ENCODE measurements at regions not wholly inside any gene's neighbourhood (a gene's known extent, or its start where the extent isn't known, plus 50 kb on each side); places are given as distances from the start of the nearest gene placed in this dataset.

DNA sequence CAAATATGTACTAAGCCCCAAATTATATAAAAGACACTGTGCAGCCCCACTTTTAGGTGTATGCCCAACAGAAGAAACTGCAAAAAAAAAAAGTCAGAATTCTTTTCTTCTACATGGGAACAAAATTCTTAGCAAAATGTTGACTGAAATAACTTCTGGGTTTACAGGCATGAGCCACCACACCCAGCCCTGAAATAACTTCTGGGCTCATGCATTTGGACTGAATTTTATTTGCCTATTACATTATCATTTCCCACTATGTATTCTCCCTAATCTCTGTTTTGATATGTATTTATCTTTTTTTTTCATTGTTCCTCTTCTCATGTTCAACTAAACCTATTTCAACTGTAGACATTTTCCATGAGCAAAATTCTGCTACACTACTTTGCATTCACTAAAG, 169.2 kb downstream of the GRIN2B start:
- Histone ChIP-seq H3K27me3 (peaks cover 3% of the 10 kb centered on the region), H3K4me3 (no peak overlapping the region)
- TF ChIP-seq POLR2AphosphoS5 (IDR thresholded peaks at IDR 0.05) (no peak), EP300 (IDR thresholded peaks at IDR 0.05) (no peak), POLR2A (IDR thresholded peaks at IDR 0.05) (no peak)
- TF ChIP-seq, protein P1, sequence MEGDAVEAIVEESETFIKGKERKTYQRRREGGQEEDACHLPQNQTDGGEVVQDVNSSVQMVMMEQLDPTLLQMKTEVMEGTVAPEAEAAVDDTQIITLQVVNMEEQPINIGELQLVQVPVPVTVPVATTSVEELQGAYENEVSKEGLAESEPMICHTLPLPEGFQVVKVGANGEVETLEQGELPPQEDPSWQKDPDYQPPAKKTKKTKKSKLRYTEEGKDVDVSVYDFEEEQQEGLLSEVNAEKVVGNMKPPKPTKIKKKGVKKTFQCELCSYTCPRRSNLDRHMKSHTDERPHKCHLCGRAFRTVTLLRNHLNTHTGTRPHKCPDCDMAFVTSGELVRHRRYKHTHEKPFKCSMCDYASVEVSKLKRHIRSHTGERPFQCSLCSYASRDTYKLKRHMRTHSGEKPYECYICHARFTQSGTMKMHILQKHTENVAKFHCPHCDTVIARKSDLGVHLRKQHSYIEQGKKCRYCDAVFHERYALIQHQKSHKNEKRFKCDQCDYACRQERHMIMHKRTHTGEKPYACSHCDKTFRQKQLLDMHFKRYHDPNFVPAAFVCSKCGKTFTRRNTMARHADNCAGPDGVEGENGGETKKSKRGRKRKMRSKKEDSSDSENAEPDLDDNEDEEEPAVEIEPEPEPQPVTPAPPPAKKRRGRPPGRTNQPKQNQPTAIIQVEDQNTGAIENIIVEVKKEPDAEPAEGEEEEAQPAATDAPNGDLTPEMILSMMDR (IDR thresholded peaks at IDR 0.05) = no peak

DNA sequence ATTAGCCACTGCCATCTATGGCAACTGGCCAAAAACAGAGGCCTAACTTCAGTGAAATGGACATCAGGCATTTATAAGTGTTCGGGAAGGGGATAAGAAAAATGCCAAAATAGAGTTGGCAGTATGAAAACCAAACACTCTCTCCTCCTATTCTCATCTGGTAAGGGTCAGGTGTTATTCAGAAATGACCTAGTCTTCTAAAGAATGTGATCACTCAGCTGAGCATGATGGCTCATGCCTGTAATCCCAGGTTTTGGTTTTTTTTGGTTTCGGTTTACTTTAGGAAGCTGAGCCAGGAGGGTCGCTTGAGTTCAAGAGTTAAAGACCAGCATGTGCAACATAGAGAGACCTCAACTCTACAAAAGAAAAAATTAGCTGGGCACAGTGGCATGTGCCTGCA, 170.3 kb downstream of the GRIN2B start:
- TF ChIP-seq, protein P1 (IDR thresholded peaks at IDR 0.05) = no peak
- no peak for TF ChIP-seq POLR2A (IDR thresholded peaks at IDR 0.05)
- no peak for TF ChIP-seq POLR2AphosphoS5 (IDR thresholded peaks at IDR 0.05)
- TF ChIP-seq EP300 (IDR thresholded peaks at IDR 0.05) = no peak
- no peak for ATAC-seq
- Histone ChIP-seq H3K27me3 (peaks cover 3% of the 10 kb centered on the region), H3K9me3 (no peaks in the 10 kb centered on the region), H3K36me3 (no peaks in the 10 kb centered on the region), H3K27ac (no peak overlapping the region), H3K4me1 (no peaks in the 10 kb centered on the region), H3K4me3 (no peak overlapping the region)
- WGBS, 2 donors (ENCODE audit: low coverage in 1 of 2) = 79 to 80% methylated on average over 3 of the region's 3 CpGs

More for the DNA sequence above, 169.2 kb downstream of the GRIN2B start:
- no peak for ATAC-seq
- no peaks in the 10 kb centered on the region for H3K4me1 ChIP-seq
- H3K9me3 ChIP-seq = no peaks in the 10 kb centered on the region
- no peaks in the 10 kb centered on the region for H3K36me3 ChIP-seq
- H3K27ac ChIP-seq = no peak overlapping the region

DNA sequence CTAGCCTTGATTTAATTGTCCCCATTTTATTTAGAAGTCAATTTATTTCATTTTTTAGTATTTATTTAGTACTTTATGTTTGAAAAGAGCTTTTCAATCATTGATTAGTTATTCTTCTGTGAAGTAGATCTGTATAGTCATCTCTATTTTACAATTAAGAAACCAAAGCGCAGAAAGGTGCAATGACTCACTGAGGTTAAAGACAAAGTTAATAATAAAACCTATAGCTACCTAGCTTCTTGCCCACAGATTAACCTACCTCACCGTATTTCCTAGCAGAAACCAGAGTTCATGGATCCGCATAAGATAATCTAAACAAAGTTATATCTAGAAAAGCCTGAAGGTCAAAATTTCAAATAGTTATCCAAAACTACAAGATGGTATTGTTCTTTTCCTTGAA, 176.4 kb downstream of the GRIN2B start:
- Histone ChIP-seq H3K27ac (no peak overlapping the region), H3K36me3 (no peaks in the 10 kb centered on the region), H3K9me3 (no peaks in the 10 kb centered on the region), H3K4me1 (no peaks in the 10 kb centered on the region), H3K4me3 (no peak overlapping the region), H3K27me3 (peaks cover 3% of the 10 kb centered on the region)
- ATAC-seq = no peak
- 50% methylated on average over 3 of the region's 3 CpGs for WGBS, 2 donors (ENCODE audit: low coverage in 1 of 2)
- TF ChIP-seq, protein P1 (IDR thresholded peaks at IDR 0.05) = no peak

DNA sequence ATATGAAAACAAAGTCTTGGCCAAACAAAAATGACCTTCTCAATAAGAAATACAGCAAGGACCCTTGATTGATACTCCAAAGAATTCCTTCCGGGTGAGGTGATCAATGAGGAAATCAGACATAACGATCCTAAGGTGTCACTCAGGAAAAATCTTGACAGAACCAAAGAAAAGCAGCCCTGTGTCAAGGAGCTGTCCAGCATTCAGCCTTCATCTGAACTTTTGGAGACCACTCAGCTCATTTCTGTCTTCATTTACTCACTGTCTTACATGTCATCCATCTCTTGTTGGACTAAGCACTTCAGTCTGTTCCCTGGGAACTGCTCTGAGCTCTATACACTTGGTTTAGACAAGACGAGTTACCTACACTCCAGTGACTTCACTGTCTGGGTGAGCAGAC, 179.9 kb downstream of the GRIN2B start:
- Histone ChIP-seq H3K9me3 (no peaks in the 10 kb centered on the region), H3K36me3 (no peaks in the 10 kb centered on the region), H3K27ac (no peak overlapping the region), H3K27me3 (no peaks in the 10 kb centered on the region), H3K4me1 (no peaks in the 10 kb centered on the region), H3K4me3 (no peak overlapping the region)
- no peak for ATAC-seq
- WGBS, 2 donors (ENCODE audit: low coverage in 1 of 2) = 62 to 66% methylated on average over 3 of the region's 3 CpGs
- TF ChIP-seq, protein P1 (IDR thresholded peaks at IDR 0.05) = no peak
- TF ChIP-seq POLR2AphosphoS5 (IDR thresholded peaks at IDR 0.05) (no peak), EP300 (IDR thresholded peaks at IDR 0.05) (no peak), POLR2A (IDR thresholded peaks at IDR 0.05) (no peak)

DNA sequence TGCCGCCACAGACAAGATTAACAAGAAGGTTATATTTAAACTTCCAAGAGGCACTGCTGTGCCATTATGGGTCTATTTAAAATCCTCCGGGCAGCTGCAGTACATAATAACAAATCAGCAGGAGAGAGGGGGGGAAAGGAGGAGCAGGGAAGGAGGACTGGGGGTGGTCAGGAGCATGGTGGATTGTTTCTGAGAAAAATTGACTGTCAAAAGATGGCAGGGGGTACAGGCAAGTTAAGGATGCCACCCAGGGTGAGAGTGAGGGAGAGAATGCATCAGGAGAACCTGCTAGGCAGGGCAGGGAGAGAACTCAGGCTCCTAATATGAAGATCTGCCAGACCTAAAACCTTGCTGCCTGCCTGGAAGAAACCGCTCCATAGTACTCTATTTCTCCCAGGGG, 181.8 kb downstream of the GRIN2B start:
- Histone ChIP-seq H3K9me3 (no peaks in the 10 kb centered on the region), H3K27ac (no peak overlapping the region), H3K27me3 (no peaks in the 10 kb centered on the region), H3K4me1 (no peaks in the 10 kb centered on the region), H3K4me3 (no peak overlapping the region), H3K36me3 (no peaks in the 10 kb centered on the region)
- no peak for ATAC-seq
- 29 to 33% methylated on average over 3 of the region's 3 CpGs for WGBS, 2 donors (ENCODE audit: low coverage in 1 of 2)
- no peak for TF ChIP-seq POLR2AphosphoS5 (IDR thresholded peaks at IDR 0.05)
- TF ChIP-seq POLR2A (IDR thresholded peaks at IDR 0.05) = no peak
- no peak for TF ChIP-seq EP300 (IDR thresholded peaks at IDR 0.05)
- TF ChIP-seq, protein P1 (IDR thresholded peaks at IDR 0.05) = no peak
